ENCODE measurements at regions not wholly inside any gene's neighbourhood (a gene's known extent, or its start where the extent isn't known, plus 50 kb on each side); places are given as distances from the start of the nearest gene placed in this dataset.
A peak's percentile ranks its signal among the peaks of the same experiment; 100 is the strongest.

DNA sequence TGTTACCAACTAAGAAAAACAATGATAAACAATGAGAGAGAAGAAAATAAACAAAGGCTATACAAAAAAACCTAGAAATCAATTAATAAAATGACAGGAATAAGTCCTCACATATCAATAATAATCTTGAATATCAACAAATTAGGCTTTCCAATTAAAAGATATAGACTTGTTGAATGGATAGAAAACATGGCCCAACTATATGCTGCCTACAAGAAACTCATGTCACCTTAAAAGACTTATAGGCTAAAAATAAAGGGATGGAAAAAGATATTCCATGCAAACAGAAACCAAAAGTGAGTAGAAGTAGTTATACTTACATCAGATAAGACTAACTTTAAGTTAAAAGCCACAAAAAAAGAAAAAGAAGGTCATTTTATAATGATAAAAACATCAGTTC is 183.9 kb downstream of the MYRFL start:
- no peak overlapping the region for H3K4me3 ChIP-seq (ENCODE audit: low read length)
- no peak for DNase-seq (ENCODE audit: low read depth)
- TF ChIP-seq, protein P1, sequence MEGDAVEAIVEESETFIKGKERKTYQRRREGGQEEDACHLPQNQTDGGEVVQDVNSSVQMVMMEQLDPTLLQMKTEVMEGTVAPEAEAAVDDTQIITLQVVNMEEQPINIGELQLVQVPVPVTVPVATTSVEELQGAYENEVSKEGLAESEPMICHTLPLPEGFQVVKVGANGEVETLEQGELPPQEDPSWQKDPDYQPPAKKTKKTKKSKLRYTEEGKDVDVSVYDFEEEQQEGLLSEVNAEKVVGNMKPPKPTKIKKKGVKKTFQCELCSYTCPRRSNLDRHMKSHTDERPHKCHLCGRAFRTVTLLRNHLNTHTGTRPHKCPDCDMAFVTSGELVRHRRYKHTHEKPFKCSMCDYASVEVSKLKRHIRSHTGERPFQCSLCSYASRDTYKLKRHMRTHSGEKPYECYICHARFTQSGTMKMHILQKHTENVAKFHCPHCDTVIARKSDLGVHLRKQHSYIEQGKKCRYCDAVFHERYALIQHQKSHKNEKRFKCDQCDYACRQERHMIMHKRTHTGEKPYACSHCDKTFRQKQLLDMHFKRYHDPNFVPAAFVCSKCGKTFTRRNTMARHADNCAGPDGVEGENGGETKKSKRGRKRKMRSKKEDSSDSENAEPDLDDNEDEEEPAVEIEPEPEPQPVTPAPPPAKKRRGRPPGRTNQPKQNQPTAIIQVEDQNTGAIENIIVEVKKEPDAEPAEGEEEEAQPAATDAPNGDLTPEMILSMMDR (IDR thresholded peaks at IDR 0.05; ENCODE audit: insufficient read depth, low read depth, low read length, missing control alignments), result no peak

DNA sequence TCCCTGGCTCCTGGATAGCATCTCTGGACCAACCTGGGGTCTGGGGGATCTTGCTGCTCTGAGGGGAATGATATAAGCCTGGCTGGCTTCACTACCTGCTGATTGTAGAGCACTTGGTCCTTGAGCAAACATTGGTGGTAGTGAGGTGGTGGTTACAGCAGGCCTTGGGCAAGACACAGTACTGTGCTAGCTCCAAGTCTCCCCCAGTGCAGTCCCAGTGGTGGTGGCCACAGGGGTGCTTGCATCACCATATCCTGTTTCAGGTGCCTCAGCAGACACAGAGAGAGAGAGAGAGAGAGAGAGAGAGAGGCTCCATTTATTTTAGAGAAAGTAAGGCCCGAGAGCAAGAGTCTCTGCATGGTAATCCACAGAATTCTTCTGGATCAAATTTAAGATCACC is 186.3 kb downstream of the MYRFL start:
- no peak overlapping the region for H3K4me3 ChIP-seq (ENCODE audit: low read length)
- TF ChIP-seq, protein P1 (IDR thresholded peaks at IDR 0.05; ENCODE audit: insufficient read depth, low read depth, low read length, missing control alignments), result no peak
- no peak for DNase-seq (ENCODE audit: low read depth)

DNA sequence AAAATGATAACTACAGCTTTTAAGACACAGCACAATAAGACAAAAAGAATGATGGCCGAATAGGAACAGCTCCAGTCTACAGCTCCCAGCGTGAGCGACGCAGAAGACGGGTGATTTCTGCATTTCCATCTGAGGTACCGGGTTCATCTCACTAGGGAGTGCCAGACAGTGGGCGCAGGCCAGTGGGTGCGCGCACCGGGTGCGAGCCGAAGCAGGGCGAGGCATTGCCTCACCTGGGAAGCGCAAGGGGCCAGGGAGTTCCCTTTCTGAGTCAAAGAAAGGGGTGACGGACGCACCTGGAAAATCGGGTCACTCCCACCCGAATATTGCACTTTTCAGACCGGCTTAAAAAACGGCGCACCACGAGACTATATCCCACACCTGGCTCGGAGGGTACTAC is 188.0 kb downstream of the MYRFL start:
- peak overlapping the region; percentile 25 for H3K4me3 ChIP-seq (ENCODE audit: low read length)
- peak; percentile 40 for DNase-seq (ENCODE audit: low read depth)

DNA sequence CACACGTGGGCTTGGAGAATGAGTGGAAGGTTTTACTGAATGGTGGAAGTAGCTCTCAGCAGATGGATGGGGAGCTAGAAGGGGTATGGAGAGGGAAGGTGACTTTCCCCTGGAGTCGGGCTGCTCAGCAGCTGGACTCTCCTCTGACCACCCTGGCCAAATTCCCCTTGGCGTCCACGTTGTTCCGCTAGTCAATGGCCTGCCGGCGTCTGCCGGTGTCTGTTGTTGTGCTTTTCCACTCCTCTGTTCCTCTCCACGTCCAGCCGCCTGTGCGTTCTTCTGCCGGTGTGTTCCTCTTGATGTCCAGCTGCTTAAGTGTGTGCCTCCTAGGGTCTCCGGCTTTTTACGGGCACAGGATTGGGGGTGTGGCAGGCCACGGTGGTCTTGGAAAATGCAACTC is 203.5 kb downstream of the MYRFL start:
- TF ChIP-seq, protein P1 (IDR thresholded peaks at IDR 0.05; ENCODE audit: insufficient read depth, low read depth, low read length, missing control alignments), result no peak
- no peak overlapping the region for H3K4me3 ChIP-seq (ENCODE audit: low read length)
- DNase-seq (ENCODE audit: low read depth), result no peak

DNA sequence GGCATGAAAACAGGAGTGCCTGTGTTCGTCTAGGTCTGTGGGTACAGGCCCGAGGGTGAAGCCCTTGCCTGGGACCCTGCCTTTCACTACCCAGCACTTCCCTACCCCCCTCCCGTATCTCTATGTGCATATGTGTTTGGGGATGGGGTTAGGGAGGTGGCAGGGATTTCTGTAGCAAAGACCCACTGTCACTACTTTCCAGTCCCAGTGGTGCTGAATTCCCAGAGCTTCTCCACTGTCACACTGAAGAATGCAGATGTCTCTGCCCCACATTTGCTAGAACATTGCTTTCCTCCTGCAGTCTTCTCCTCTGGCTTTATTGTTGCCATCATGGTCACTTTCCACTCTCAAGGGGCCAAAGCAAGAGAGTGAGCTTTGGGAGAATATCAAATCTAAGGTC is 203.9 kb downstream of the MYRFL start:
- TF ChIP-seq, protein P1 (IDR thresholded peaks at IDR 0.05; ENCODE audit: insufficient read depth, low read depth, low read length, missing control alignments), result no peak
- no peak for DNase-seq (ENCODE audit: low read depth)
- H3K4me3 ChIP-seq (ENCODE audit: low read length), result no peak overlapping the region

DNA sequence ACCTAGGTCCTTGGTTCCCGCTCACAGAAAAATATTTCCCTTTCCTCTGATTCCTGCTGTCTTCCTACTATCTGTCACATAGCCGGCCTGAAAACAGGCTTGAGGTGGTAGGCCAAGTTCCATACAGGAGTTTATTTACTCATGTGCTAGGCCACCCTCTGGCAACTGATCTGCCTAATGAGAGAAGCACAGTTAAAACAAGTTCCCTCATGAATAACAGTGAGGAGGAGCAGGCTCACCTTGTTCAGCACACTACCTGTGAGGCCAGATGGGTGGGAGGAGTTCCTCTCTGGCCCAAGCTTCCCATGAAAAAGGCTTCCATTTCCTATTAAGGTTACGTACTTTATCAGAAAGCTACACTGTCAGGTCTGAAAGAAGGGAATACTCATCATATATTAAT is 206.0 kb downstream of the MYRFL start:
- no peak overlapping the region for H3K4me3 ChIP-seq (ENCODE audit: low read length)
- TF ChIP-seq, protein P1 (IDR thresholded peaks at IDR 0.05; ENCODE audit: insufficient read depth, low read depth, low read length, missing control alignments), result no peak
- peak; percentile 81 for DNase-seq (ENCODE audit: low read depth)

DNA sequence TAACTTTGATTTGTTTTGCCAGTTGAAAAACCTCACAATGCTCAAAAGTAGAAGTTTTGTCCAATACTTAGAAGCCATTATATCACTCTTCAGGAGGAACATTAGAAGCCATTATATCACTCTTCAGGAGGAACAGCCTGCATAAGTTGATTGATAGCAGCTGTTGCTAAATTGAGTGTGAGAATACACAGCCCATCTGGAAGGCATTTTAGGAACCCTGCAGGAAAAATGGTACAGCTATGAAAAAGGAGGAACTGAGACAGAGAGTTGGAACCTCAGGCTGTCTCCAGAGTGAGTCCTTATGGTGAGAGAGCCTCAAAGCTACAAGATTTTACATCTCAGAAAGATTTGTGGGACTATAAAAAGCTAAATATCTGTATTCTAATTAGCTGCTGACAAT is 207.0 kb downstream of the MYRFL start:
- no peak for DNase-seq (ENCODE audit: low read depth)
- TF ChIP-seq, protein P1 (IDR thresholded peaks at IDR 0.05; ENCODE audit: insufficient read depth, low read depth, low read length, missing control alignments), result no peak
- no peak overlapping the region for H3K4me3 ChIP-seq (ENCODE audit: low read length)

DNA sequence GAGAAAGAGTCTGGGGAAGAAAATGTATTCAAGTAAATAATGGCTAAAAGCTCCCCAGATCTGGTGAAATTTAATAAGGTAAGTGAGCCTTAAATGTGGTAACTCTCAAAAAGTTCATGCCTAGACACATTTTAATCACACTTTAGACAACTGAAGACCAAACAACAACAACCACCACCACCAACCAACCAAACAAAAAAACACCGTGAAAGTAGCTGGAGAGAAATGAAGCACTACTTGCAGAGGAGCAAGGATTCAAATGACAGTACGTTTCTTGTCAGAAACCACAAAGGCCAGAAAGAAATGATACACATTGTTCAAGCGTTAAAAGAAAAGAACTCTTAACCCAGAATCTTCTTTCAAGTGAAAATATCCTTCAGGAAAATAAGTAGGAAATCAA is 208.3 kb downstream of the MYRFL start:
- no peak overlapping the region for H3K4me3 ChIP-seq (ENCODE audit: low read length)
- TF ChIP-seq, protein P1 (IDR thresholded peaks at IDR 0.05; ENCODE audit: insufficient read depth, low read depth, low read length, missing control alignments), result no peak
- DNase-seq (ENCODE audit: low read depth), result no peak

Measured in epithelial cell of esophagus (primary cell).